Activated T-cell treated with anti-CD3 and anti-CD28 coated beads, Interleukin-2, amount 50 U/mL, for 4 hours (primary cell): ENCODE measurements at regions not wholly inside any gene's neighbourhood (a gene's known extent, or its start where the extent isn't known, plus 50 kb on each side); places are given as distances from the start of the nearest gene placed in this dataset.

Experiments used
- ATAC-seq, 2 donors: fragments of 200-7000 bp; cut with Tn5 transposase; one replicate each; pipeline ENCODE4 v1.10.0; 2021
- DNase-seq: peaks from one replicate; pipeline ENCODE4 v3.0.0-alpha.2; 2020
- H3K27me3 Mint-ChIP-seq: one replicate; pipeline ENCODE4 v1.8.0; 2021; ENCODE audit warnings: low read depth, mixed read lengths
- H3K36me3 Mint-ChIP-seq: one replicate; pipeline ENCODE4 v1.8.0; 2022; ENCODE audit warnings: mixed read lengths; ENCODE audit not compliant: insufficient read depth
- H3K4me1 Mint-ChIP-seq: one replicate; pipeline ENCODE4 v1.8.0; 2021; ENCODE audit warnings: low read depth, mixed read lengths
- H3K4me3 Mint-ChIP-seq: one replicate; pipeline ENCODE4 v1.8.0; 2021; ENCODE audit warnings: mild to moderate bottlenecking, moderate library complexity, mixed read lengths
- H3K9me3 Mint-ChIP-seq: one replicate; pipeline ENCODE4 v1.8.0; 2021; ENCODE audit warnings: mixed read lengths

DNA sequence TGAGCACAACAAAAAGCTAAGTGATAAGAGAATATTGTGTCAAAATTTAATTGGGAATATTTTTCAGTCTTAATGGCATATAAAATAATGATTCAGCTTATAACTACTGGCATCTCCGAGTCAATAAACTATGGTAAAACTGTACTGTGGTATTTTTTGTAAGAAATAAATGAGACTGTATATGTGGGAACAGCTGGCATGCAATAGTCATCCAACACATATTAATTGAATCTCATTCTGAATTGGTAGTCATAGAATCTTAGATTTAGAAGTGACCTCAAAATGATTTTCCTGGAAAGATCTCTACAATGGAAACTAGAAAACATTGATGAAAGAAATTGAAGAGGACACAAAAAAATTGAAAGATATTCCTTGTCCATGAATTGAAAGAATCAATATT lies 133.4 kb upstream of the SLC7A14 start:
- H3K4me1 Mint-ChIP-seq: no peaks in the 10 kb centered on the region
- ATAC-seq (no peak), DNase-seq (no peak)
- H3K4me3 Mint-ChIP-seq: no peak overlapping the region
- H3K9me3 Mint-ChIP-seq: peaks cover 7% of the 10 kb centered on the region
- H3K27me3 Mint-ChIP-seq: peaks cover 21% of the 10 kb centered on the region
- H3K36me3 Mint-ChIP-seq: peaks cover 2% of the 10 kb centered on the region

DNA sequence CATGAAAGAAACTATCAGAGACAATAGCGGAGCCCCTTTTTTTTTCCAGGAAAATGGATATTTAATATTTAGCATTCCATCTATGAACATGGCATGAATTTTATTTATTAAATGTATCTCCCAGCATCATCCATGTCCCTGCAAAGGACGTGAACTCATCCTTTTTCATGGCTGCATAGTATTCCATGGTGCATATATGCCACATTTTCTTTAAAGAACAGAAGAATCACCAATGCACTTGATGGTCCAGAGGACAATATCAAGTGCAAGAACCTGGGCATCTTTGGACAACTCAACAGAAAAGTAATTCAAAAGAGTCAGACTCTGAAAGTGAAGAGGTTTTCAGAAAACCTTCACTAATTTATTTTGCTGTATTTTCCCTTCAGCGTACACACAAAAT lies 133.0 kb upstream of the SLC7A14 start:
- Mint-ChIP-seq H3K9me3 (peaks cover 7% of the 10 kb centered on the region), H3K36me3 (peaks cover 2% of the 10 kb centered on the region), H3K27me3 (peaks cover 22% of the 10 kb centered on the region), H3K4me1 (no peaks in the 10 kb centered on the region), H3K4me3 (no peak overlapping the region)
- DNase-seq: no peak
- no peak for ATAC-seq

DNA sequence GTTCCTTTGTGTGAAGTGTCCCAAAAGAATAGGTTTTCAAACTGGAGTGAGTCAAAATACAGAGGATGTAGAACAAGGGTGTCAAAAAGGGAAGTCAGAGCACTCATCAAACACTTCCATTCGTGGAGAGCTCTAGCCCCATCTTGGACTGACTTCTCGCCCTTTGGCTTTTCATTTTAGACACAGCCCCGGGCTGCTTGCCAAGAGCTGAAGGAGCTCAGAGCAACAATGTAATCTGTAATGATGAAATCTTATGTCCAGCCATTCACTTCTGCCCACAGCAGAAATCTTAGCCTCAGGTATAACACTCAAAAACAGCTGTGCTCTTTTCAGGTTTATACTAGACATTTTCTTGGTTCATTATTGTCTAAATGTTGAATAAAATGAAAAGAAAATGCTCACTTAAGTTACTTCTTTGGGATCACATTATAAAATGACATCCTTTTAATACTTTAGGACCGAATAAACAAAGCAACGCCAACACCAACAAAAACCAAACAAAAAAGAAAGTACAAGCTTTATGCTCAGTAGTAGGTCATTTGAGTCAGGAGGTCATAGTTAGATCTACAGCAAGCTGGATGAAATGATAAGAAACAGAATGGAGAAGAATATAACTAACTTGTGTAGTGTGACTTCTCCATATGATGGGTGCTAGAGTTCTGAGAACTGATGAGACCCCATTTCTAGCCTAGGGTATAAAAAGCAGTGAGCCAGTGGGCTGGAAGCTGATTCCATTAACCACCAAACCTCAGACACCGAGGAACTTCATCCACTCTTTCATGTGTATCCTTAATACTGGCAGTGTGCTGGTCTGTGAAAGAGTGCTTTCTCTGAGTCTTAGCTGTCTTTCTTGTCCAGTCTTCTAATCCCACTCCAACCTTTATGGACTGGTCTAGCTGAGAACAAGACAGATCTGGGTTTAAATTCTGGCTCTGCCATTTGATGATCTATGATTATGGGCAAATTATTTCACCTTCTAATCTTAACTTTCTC lies 131.8 kb upstream of the SLC7A14 start:
- DNase-seq (no peak), ATAC-seq (no peak)
- no peaks in the 10 kb centered on the region for H3K4me1 Mint-ChIP-seq
- H3K27me3 Mint-ChIP-seq: peaks cover 25% of the 10 kb centered on the region
- H3K36me3 Mint-ChIP-seq: peaks cover 2% of the 10 kb centered on the region
- H3K9me3 Mint-ChIP-seq: peaks cover 7% of the 10 kb centered on the region
- no peak overlapping the region for H3K4me3 Mint-ChIP-seq

DNA sequence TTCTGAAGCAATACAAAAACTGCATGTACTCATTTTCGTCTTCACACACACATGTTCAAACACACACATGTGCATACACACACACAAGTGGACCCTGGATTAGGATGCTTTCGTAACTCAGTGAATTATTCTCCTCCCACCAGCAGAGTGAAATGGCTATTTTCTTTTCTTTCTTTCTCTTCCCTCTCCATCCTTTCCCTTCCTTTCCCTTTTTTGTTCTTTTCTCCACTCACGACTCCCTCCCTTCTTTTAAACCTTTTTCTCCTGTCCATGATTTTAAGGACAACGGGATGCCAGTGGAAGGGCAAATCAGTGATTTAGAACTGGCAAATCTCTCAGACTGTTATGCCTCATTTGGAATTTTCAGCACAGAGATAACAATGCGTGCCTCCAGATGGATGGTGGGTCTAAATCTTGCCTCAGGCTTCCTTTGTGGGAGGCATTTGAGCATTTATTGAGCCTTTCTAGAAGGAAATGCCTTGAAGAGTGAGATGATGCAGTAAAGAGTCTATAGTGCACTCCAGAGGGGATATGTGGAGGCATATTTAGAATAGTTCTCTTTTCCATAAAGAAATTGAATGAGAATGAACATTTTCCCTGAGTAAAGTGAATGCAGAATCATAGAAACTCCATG lies 130.4 kb upstream of the SLC7A14 start:
- H3K36me3 Mint-ChIP-seq: peaks cover 2% of the 10 kb centered on the region
- DNase-seq (no peak), ATAC-seq (no peak)
- H3K4me1 Mint-ChIP-seq: no peaks in the 10 kb centered on the region
- H3K27me3 Mint-ChIP-seq: peaks cover 29% of the 10 kb centered on the region
- no peak overlapping the region for H3K4me3 Mint-ChIP-seq
- peaks cover 7% of the 10 kb centered on the region for H3K9me3 Mint-ChIP-seq

DNA sequence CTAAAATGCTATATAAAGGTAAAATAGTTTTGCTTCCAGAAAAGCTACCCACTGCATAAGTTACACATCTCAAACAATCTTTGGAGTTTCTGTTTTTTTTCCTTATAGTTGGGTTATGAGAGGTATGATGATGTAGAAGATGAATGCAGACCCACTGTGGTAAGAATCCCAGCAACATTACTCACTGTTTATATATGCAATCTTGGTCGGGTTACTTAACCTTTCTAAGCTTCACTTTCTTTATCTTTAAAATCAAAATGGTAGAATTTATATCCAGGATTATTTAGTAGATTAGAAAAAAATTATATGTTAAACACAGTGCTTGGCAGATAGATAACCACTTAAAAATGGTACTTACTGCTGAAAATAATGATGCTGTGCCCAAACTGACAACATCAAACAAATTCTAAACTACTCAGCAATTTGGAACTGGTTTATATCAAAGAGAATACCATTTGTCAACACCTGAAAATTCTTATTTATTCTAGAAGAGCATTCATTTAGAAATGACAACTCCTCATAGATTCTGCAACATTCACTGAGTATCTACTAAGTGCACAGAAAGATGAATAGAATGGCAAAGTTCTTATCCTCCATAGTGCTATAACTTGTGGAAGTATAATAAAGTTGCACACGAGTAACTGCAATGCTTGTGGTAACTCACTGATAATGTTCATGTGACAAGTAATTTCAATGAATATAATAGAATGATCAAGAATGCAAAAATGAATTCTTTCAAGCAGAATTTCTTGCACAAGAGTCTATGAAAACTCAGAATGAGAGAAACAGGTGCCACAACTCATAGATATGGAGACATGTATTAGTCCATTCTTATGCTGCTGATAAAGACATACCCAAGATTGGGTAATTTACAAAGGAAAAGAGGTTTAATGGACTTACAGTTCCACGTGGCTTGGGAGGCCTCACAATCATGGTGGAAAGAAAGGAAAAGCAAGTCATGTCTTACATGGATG lies 129.0 kb upstream of the SLC7A14 start:
- H3K36me3 Mint-ChIP-seq: peaks cover 2% of the 10 kb centered on the region
- no peak for ATAC-seq
- H3K27me3 Mint-ChIP-seq: peaks cover 29% of the 10 kb centered on the region
- peaks cover 13% of the 10 kb centered on the region for H3K9me3 Mint-ChIP-seq
- no peak for DNase-seq
- H3K4me1 Mint-ChIP-seq: no peaks in the 10 kb centered on the region
- H3K4me3 Mint-ChIP-seq: no peak overlapping the region

DNA sequence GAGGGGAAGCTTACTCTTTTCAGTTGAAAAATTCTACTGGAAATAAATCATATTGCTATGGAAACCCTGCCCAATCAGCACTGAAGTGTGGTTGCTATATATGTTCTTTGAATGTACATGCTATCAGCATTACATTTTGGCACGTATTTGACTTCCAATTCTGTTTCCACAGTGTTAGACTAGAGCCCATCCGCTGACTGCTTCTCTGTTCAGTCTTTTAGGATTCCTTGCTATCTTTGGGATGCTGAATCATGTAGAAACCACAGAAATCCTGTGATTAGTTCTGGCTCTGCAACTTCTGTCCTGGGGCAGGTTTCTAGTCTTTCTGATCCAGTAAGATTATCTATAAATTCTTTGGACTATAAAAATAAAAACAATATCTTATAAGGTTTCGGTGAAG lies 128.2 kb upstream of the SLC7A14 start:
- H3K36me3 Mint-ChIP-seq: peaks cover 2% of the 10 kb centered on the region
- no peak for ATAC-seq
- no peak for DNase-seq
- H3K4me1 Mint-ChIP-seq: no peaks in the 10 kb centered on the region
- peaks cover 13% of the 10 kb centered on the region for H3K9me3 Mint-ChIP-seq
- H3K27me3 Mint-ChIP-seq: peaks cover 32% of the 10 kb centered on the region
- no peak overlapping the region for H3K4me3 Mint-ChIP-seq

DNA sequence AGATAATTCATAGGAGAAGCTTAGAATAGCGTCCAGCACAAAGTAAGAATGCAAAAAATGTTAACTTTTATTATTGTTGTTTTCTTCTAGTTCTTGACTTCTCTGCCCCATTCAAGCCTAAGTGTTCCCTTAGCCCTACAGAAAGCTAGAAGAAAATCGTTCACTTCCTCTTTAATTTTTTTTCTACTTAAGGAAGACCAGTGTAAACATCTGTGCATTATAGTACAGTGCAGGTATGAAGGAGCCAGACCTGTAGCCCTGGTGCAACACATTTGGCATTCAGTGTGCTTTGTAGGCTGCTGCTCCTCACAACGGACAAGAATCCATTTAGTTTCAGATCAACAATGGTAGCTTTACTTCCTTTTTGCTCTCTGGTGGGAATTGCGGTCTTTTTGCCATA lies 127.8 kb upstream of the SLC7A14 start:
- Mint-ChIP-seq H3K9me3 (peaks cover 9% of the 10 kb centered on the region), H3K36me3 (peaks cover 2% of the 10 kb centered on the region), H3K4me1 (no peaks in the 10 kb centered on the region), H3K27me3 (peaks cover 29% of the 10 kb centered on the region), H3K4me3 (no peak overlapping the region)
- DNase-seq: no peak
- no peak for ATAC-seq

DNA sequence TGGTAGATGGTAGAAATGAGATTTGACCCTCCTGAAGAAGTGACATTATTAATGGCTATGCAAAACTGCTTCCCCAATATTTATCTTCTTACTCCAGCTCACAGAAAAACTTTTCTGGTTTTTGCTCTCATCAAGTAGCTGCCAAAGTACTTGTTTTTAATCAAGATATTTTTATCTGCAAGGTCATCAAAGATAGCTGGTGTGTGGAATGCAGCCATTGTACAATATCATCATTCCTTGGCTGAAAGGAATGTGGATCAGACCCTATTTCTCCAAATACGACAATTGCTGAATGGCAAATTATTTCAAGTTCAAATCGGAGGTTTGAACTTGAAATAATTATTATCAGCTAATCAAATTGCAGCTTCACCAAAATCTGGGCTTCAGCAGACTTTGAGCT lies 126.9 kb upstream of the SLC7A14 start:
- no peaks in the 10 kb centered on the region for H3K36me3 Mint-ChIP-seq
- H3K27me3 Mint-ChIP-seq: peaks cover 25% of the 10 kb centered on the region
- peaks cover 6% of the 10 kb centered on the region for H3K9me3 Mint-ChIP-seq
- DNase-seq: no peak
- no peak overlapping the region for H3K4me3 Mint-ChIP-seq
- ATAC-seq: no peak
- no peaks in the 10 kb centered on the region for H3K4me1 Mint-ChIP-seq

DNA sequence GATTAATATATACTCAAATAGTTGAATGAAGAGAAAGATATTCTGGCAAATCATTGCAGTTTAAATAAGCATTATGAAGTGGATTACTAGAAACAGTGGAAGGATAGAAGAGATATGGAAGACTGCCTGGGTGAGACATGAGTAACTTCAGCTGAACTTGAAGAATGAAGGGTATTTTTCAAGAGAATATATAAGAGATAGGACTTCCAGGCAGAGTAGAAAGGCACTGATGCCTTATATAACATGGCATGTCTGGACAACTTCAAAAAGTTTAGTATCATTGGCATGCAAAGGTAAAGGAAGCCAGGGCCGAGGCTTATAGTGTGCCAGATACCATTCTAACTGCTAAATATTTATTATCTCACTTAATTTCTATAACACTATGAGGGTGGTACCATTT lies 126.5 kb upstream of the SLC7A14 start:
- ATAC-seq: no peak
- peaks cover 6% of the 10 kb centered on the region for H3K9me3 Mint-ChIP-seq
- no peaks in the 10 kb centered on the region for H3K4me1 Mint-ChIP-seq
- peaks cover 30% of the 10 kb centered on the region for H3K27me3 Mint-ChIP-seq
- no peak overlapping the region for H3K4me3 Mint-ChIP-seq
- H3K36me3 Mint-ChIP-seq: no peaks in the 10 kb centered on the region
- DNase-seq: no peak

DNA sequence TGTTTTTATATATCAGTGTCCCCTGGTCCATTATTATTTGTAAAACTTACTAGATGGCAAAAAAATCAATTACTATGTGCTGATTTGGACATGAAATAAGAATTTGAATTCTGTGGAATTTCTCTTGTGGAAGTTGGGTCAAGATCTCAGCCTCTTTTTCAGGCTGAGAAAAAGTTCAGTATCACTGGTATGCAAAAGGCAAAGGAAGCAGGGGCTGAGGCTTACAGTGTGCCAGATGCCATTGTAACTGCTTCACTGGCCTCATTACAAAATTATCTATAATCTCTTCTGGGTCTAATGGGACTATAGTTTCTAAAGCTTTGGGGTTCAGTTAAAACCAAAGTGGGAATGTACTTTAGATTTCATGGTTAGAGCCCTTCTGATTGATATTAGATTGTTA lies 125.9 kb upstream of the SLC7A14 start:
- ATAC-seq (no peak), DNase-seq (no peak)
- Mint-ChIP-seq H3K27me3 (peaks cover 26% of the 10 kb centered on the region), H3K36me3 (no peaks in the 10 kb centered on the region), H3K4me3 (no peak overlapping the region), H3K4me1 (no peaks in the 10 kb centered on the region), H3K9me3 (peaks cover 6% of the 10 kb centered on the region)

DNA sequence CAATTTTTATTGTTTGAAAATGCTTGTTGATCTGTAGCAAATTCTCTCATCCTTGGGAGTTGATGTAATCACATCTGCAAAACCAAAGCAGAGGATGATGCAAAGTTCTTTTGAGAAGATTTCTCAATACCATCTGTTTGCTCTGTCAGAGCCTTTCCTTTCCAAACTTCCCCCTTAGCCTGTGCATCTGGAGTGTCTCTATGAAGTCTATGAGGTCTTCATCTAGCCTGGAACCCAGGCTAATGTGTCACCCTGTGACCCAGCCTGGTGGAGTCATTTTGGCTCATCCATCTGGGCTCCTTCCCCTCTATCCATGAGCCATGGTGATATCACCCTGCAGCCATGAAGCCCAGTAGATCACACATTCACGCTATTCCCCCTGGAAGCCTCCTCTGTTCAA lies 123.2 kb upstream of the SLC7A14 start:
- Mint-ChIP-seq H3K9me3 (peaks cover 6% of the 10 kb centered on the region), H3K4me1 (no peaks in the 10 kb centered on the region), H3K36me3 (no peaks in the 10 kb centered on the region), H3K27me3 (peaks cover 23% of the 10 kb centered on the region), H3K4me3 (no peak overlapping the region)
- DNase-seq (no peak), ATAC-seq (no peak)

DNA sequence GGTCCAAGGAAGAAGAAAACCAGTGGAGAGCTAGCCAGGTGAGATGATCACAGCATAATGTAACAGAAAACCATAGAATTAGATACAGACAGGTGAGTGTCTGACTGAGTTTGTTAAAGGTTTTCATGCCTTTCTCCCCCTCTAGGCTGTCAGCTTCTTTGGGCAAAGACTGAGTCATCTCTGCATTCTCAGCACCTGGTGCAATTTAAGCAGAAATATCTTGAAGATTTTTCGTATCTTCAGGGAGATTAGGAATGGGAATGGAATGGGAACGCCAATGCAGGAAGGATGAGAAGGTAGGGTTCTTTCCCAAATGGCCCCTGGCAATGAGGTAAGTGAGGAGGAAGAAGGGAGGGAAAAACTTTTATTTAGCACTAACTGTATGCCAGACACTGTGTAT lies 122.0 kb upstream of the SLC7A14 start:
- no peak for DNase-seq
- ATAC-seq: no peak
- Mint-ChIP-seq H3K4me3 (no peak overlapping the region), H3K4me1 (no peaks in the 10 kb centered on the region), H3K27me3 (peaks cover 19% of the 10 kb centered on the region), H3K9me3 (peaks cover 6% of the 10 kb centered on the region), H3K36me3 (no peaks in the 10 kb centered on the region)

DNA sequence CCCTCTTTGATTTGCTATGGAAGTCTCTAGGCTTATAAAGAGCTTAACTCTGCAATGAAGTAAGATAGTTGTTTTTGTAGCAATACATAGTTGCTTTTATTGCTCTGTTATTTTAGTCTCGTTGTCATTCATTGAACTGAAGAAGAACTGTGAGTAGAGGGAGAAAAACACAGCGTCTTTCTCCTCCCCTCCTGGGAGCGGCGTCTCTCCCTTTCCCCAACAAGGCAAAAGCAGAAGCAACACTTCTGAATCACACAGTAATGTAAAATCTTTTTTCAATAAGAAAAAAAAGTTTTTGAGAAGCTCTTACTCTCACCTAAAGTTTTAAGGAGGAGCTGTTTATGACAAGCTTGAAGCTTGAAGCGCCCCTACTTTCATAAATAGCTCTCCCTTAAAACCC lies 119.3 kb upstream of the SLC7A14 start:
- H3K27me3 Mint-ChIP-seq: peaks cover 16% of the 10 kb centered on the region
- H3K4me1 Mint-ChIP-seq: no peaks in the 10 kb centered on the region
- no peak for ATAC-seq

DNA sequence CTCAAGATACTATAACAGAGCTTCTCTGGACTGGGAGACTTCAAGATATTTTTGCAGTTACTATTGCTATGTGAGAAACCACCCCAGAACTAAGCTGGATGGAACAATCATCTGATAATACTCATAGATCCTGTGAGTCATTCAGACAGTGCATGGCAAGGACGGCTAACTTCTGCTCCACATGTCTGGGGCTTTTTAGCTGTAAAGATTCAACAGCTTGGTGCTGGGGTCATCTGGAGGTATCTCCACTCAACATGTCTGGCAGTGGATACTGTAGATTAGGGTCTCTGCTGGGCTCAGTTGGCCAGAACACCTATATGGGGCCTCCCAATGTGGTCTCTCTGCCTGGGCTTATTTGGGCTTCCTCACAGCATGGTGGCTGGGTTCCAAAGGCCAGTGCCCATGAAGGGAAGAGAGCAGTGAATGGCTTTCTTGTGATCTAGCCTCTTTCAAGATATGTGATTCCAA lies 117.3 kb upstream of the SLC7A14 start:
- Mint-ChIP-seq H3K27me3 (peaks cover 11% of the 10 kb centered on the region), H3K36me3 (no peaks in the 10 kb centered on the region), H3K9me3 (no peaks in the 10 kb centered on the region), H3K4me3 (no peak overlapping the region), H3K4me1 (peaks cover 1% of the 10 kb centered on the region)
- DNase-seq (no peak), ATAC-seq (no peak)

More for the DNA sequence above, 119.3 kb upstream of the SLC7A14 start:
- no peak for DNase-seq
- H3K9me3 Mint-ChIP-seq: no peaks in the 10 kb centered on the region
- no peaks in the 10 kb centered on the region for H3K36me3 Mint-ChIP-seq
- H3K4me3 Mint-ChIP-seq: no peak overlapping the region
